DMS153 (cell line): ENCODE measurements at regions not wholly inside any gene's neighbourhood (a gene's known extent, or its start where the extent isn't known, plus 50 kb on each side); places are given as distances from the start of the nearest gene placed in this dataset.
A peak's percentile ranks its signal among the peaks of the same experiment; 100 is the strongest.

Experiments
- DNase-seq: peaks from one replicate; lab custom pipeline; 2025; lab: John Stamatoyannopoulos, UW

- DNase-seq, result no peak
Observed at GRCh38 chr20:57079031-57080005, 187.1 kb downstream of the BMP7 start.

- no peak for DNase-seq
Observed at GRCh38 chr20:57080796-57081195, 185.6 kb downstream of the BMP7 start.

GRCh38 chr20:57082357-57082945 lies 184.0 kb downstream of the BMP7 start:
- DNase-seq, result no peak

GRCh38 chr20:57083072-57083471 lies 183.4 kb downstream of the BMP7 start:
- DNase-seq, result no peak

GRCh38 chr20:57086066-57086465 lies 180.4 kb downstream of the BMP7 start:
- no peak for DNase-seq

- peak; percentile 13 for DNase-seq
Observed at GRCh38 chr20:57087102-57087501, 179.3 kb downstream of the BMP7 start.

GRCh38 chr20:57087705-57088104 lies 178.7 kb downstream of the BMP7 start:
- no peak for DNase-seq

GRCh38 chr20:57088436-57088835 lies 178.0 kb downstream of the BMP7 start:
- no peak for DNase-seq

GRCh38 chr20:57089699-57090144 lies 176.7 kb downstream of the BMP7 start:
- no peak for DNase-seq

GRCh38 chr20:57090590-57091560 lies 175.6 kb downstream of the BMP7 start:
- no peak for DNase-seq

- no peak for DNase-seq
Observed at GRCh38 chr20:57091748-57092111, 174.7 kb downstream of the BMP7 start.

- DNase-seq, result no peak
Observed at GRCh38 chr20:57092112-57092899, 174.1 kb downstream of the BMP7 start.

GRCh38 chr20:57092900-57093530 lies 173.4 kb downstream of the BMP7 start:
- DNase-seq, result no peak

- no peak for DNase-seq
Observed at GRCh38 chr20:57093766-57094165, 172.7 kb downstream of the BMP7 start.

GRCh38 chr20:57094252-57094891 lies 172.1 kb downstream of the BMP7 start:
- no peak for DNase-seq

GRCh38 chr20:57094991-57095390 lies 171.4 kb downstream of the BMP7 start:
- DNase-seq, result no peak

GRCh38 chr20:57095426-57095825 lies 171.0 kb downstream of the BMP7 start:
- DNase-seq, result no peak

GRCh38 chr20:57097245-57097915 lies 169.1 kb downstream of the BMP7 start:
- DNase-seq, result no peak

- no peak for DNase-seq
Observed at GRCh38 chr20:57102160-57102559, 164.3 kb downstream of the BMP7 start.

- DNase-seq, result no peak
Observed at GRCh38 chr20:57102566-57102965, 163.9 kb downstream of the BMP7 start.
